ENCODE measurements at regions not wholly inside any gene's neighbourhood (a gene's known extent, or its start where the extent isn't known, plus 50 kb on each side); places are given as distances from the start of the nearest gene placed in this dataset.

- no peak for TF ChIP-seq CTCF (IDR thresholded peaks at IDR 0.05; ENCODE audit: low read depth, low read length)
- Histone ChIP-seq H3K4me1 (ENCODE audit: low read depth) (no peaks in the 10 kb centered on the region), H3K27me3 (no peaks in the 10 kb centered on the region), H3K4me3 (no peak overlapping the region), H3K36me3 (no peaks in the 10 kb centered on the region), H3K27ac (no peak overlapping the region), H3K9me3 (ENCODE audit: low read depth) (no peaks in the 10 kb centered on the region)
- DNase-seq (ENCODE audit: low read depth in 1 of 2, low spot score in 1 of 2) = no peak
Observed at GRCh38 chr18:37937287-37937686, 371.7 kb upstream of the CELF4 start.

DNA sequence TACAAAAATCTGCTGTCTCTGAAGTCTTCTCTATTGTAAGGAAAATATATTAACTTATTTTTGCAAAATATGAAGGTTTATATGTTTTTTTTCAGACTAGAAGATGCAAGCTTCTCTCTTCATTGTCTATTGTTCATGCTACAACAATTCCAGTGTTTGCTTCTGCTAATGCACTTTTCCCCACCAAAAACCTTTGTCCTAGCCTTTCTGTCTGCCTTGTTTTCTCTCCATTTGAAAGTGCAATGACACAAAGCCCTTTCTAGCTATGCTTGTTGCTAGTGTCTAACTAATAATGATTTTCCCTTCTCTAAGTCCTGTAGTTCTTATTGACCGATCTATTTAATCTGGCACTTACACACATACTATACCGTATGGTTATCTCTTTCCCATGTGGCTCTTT, 369.5 kb upstream of the CELF4 start:
- DNase-seq (ENCODE audit: low read depth in 1 of 2, low spot score in 1 of 2) = no peak
- Histone ChIP-seq H3K27ac (no peak overlapping the region), H3K4me3 (no peak overlapping the region), H3K36me3 (no peaks in the 10 kb centered on the region), H3K9me3 (ENCODE audit: low read depth) (no peaks in the 10 kb centered on the region), H3K27me3 (no peaks in the 10 kb centered on the region), H3K4me1 (ENCODE audit: low read depth) (no peaks in the 10 kb centered on the region)
- no peak for TF ChIP-seq CTCF (IDR thresholded peaks at IDR 0.05; ENCODE audit: low read depth, low read length)

- Histone ChIP-seq H3K4me3 (no peak overlapping the region), H3K27me3 (no peaks in the 10 kb centered on the region), H3K4me1 (ENCODE audit: low read depth) (no peaks in the 10 kb centered on the region), H3K36me3 (no peaks in the 10 kb centered on the region), H3K9me3 (ENCODE audit: low read depth) (no peaks in the 10 kb centered on the region), H3K27ac (no peak overlapping the region)
- no peak for DNase-seq (ENCODE audit: low read depth in 1 of 2, low spot score in 1 of 2)
- no peak for TF ChIP-seq CTCF (IDR thresholded peaks at IDR 0.05; ENCODE audit: low read depth, low read length)
Observed at GRCh38 chr18:37930640-37931039, 365.0 kb upstream of the CELF4 start.

DNA sequence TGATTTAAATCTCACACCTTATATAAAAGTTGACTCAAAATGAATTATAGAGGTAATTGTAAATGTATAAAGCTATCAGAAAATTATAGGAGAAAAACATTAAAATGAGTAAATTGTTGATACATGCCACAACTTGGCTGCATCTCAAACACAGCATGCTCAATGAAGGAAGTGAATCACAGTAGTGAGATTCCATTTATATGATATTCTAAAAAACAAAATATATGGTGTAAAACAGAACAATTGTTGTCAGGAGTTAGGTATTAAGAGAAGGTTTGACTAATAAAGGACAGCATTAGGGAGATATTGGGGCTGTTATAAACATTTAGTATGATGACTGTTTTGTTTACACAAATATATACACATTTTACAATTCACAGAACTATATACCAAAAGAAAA, 356.6 kb upstream of the CELF4 start:
- no peak overlapping the region for H3K27ac ChIP-seq
- no peak for DNase-seq (ENCODE audit: low read depth in 1 of 2, low spot score in 1 of 2)
- H3K36me3 ChIP-seq = no peaks in the 10 kb centered on the region
- H3K27me3 ChIP-seq = no peaks in the 10 kb centered on the region
- H3K4me3 ChIP-seq = no peak overlapping the region
- no peaks in the 10 kb centered on the region for H3K9me3 ChIP-seq (ENCODE audit: low read depth)
- no peaks in the 10 kb centered on the region for H3K4me1 ChIP-seq (ENCODE audit: low read depth)
- no peak for TF ChIP-seq CTCF (IDR thresholded peaks at IDR 0.05; ENCODE audit: low read depth, low read length)

DNA sequence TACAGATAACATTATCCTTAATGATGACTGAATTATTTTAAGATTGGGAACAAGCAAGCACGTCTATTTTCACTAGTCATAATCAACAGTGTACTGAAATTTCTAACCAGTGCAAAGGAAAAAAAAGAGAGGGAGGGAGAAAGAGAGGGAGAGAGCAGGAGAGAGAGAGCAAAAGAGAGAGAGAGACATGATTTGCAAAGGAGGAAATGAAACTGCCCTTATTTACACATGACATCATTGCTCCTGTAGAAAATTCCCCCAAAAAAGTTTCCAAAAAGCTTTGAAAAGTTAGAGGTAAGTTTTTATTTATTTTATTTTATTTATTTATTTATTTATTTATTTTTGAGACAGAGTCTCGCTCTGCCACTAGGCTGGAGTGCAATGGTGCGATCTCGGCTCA, 355.3 kb upstream of the CELF4 start:
- Histone ChIP-seq H3K4me1 (ENCODE audit: low read depth) (no peaks in the 10 kb centered on the region), H3K27ac (no peak overlapping the region), H3K4me3 (no peak overlapping the region), H3K36me3 (no peaks in the 10 kb centered on the region), H3K9me3 (ENCODE audit: low read depth) (no peaks in the 10 kb centered on the region), H3K27me3 (no peaks in the 10 kb centered on the region)
- no peak for DNase-seq (ENCODE audit: low read depth in 1 of 2, low spot score in 1 of 2)
- TF ChIP-seq CTCF (IDR thresholded peaks at IDR 0.05; ENCODE audit: low read depth, low read length) = no peak

DNA sequence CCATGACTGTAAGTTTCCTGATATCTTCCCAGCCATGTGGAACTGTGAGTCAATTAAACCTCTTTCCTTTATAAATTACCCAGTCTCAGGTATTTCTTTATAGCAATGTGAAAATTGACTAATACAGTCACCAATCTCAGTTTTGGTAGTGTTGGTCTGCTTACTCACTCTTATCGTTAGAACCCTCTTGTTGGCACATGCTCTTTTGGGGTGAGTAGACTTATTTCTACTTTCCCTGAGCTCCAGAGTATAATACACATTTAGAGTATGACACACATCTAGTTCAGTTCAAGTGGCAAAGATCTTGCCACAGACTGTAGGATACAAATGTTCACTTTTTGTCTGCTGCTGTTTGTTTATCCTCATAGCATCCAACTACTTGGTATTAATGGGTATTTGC, 347.5 kb upstream of the CELF4 start:
- H3K4me3 ChIP-seq = no peak overlapping the region

More for the DNA sequence above, 347.5 kb upstream of the CELF4 start:
- Histone ChIP-seq H3K9me3 (ENCODE audit: low read depth) (no peaks in the 10 kb centered on the region), H3K27me3 (no peaks in the 10 kb centered on the region), H3K27ac (no peak overlapping the region), H3K4me1 (ENCODE audit: low read depth) (no peaks in the 10 kb centered on the region), H3K36me3 (no peaks in the 10 kb centered on the region)
- no peak for TF ChIP-seq CTCF (IDR thresholded peaks at IDR 0.05; ENCODE audit: low read depth, low read length)
- no peak for DNase-seq (ENCODE audit: low read depth in 1 of 2, low spot score in 1 of 2)

Data from cardiac muscle cell (in vitro differentiated cells and primary cell).